ENCODE measurements at regions not wholly inside any gene's neighbourhood (a gene's known extent, or its start where the extent isn't known, plus 50 kb on each side); places are given as distances from the start of the nearest gene placed in this dataset.

GRCh38 chr2:239640676-239641578 lies 240.1 kb upstream of the HDAC4 start:
- no peak for DNase-seq

GRCh38 chr2:239640210-239640609 lies 239.4 kb upstream of the HDAC4 start:
- DNase-seq, result no peak

GRCh38 chr2:239639421-239640185 lies 238.8 kb upstream of the HDAC4 start:
- no peak for DNase-seq

- no peak for DNase-seq
These were observed 237.6 kb upstream of the HDAC4 start for GRCh38 chr2:239638376-239638775.

GRCh38 chr2:239636808-239637207 lies 236.0 kb upstream of the HDAC4 start:
- no peak for DNase-seq

- DNase-seq, result no peak
These were observed 233.9 kb upstream of the HDAC4 start for GRCh38 chr2:239634769-239635168.

- peak; percentile 37 for DNase-seq
These were observed 229.9 kb upstream of the HDAC4 start for GRCh38 chr2:239630618-239631286.

GRCh38 chr2:239629926-239630617 lies 229.3 kb upstream of the HDAC4 start:
- no peak for DNase-seq

GRCh38 chr2:239626961-239627592 lies 226.3 kb upstream of the HDAC4 start:
- no peak for DNase-seq

- no peak for DNase-seq
These were observed 225.3 kb upstream of the HDAC4 start for GRCh38 chr2:239625971-239626734.

GRCh38 chr2:239625156-239625845 lies 224.5 kb upstream of the HDAC4 start:
- no peak for DNase-seq

- DNase-seq, result no peak
These were observed 220.8 kb upstream of the HDAC4 start for GRCh38 chr2:239621611-239622010.

- no peak for DNase-seq
These were observed 218.5 kb upstream of the HDAC4 start for GRCh38 chr2:239619369-239619768.

GRCh38 chr2:239616729-239617128 lies 215.9 kb upstream of the HDAC4 start:
- no peak for DNase-seq

- no peak for DNase-seq
These were observed 211.3 kb upstream of the HDAC4 start for GRCh38 chr2:239612133-239612532.

- no peak for DNase-seq
These were observed 210.5 kb upstream of the HDAC4 start for GRCh38 chr2:239611222-239611795.

- no peak for DNase-seq
These were observed 209.8 kb upstream of the HDAC4 start for GRCh38 chr2:239610457-239611221.

GRCh38 chr2:239609607-239610310 lies 208.9 kb upstream of the HDAC4 start:
- DNase-seq, result no peak

- DNase-seq, result no peak
These were observed 208.3 kb upstream of the HDAC4 start for GRCh38 chr2:239609162-239609561.
